Liver (tissue), 8 donors: ENCODE measurements at regions not wholly inside any gene's neighbourhood (a gene's known extent, or its start where the extent isn't known, plus 50 kb on each side); places are given as distances from the start of the nearest gene placed in this dataset.
A peak's percentile ranks its signal among the peaks of the same experiment; 100 is the strongest.

Source experiments
- DNase-seq: peaks from one replicate; pipeline ENCODE4 v3.0.0-alpha.2; 2017; ENCODE audit warnings: low spot score
- H3K27ac ChIP-seq, 2 donors: one replicate each; pipeline ENCODE4 v1.7.0; 2013; ENCODE audit warnings: inconsistent platforms in 2 of 2, low read length in 2 of 2, control low read depth in 1 of 2, low read depth in 1 of 2, mild to moderate bottlenecking in 1 of 2
- H3K27me3 ChIP-seq, 4 donors: one replicate each; pipeline versions ENCODE4 v1.6.1 to v1.7.0; 2013; ENCODE audit warnings: low read length in 3 of 4, inconsistent platforms in 1 of 4, mild to moderate bottlenecking in 1 of 4, moderate library complexity in 1 of 4; ENCODE audit not compliant: control insufficient read depth in 4 of 4, insufficient read depth in 4 of 4
- H3K36me3 ChIP-seq, 4 donors: one replicate each; pipeline versions ENCODE4 v1.6.1 to v1.7.0; 2013; ENCODE audit warnings: low read length in 3 of 4, mild to moderate bottlenecking in 3 of 4, low read depth in 1 of 4, moderate library complexity in 1 of 4; ENCODE audit not compliant: control insufficient read depth in 4 of 4, insufficient read depth in 3 of 4
- H3K4me1 ChIP-seq, 4 donors: one replicate each; pipeline versions ENCODE4 v1.6.1 to v1.7.0; 2013; ENCODE audit warnings: low read length in 3 of 4, mild to moderate bottlenecking in 3 of 4, moderate library complexity in 1 of 4; ENCODE audit not compliant: control insufficient read depth in 4 of 4, insufficient read depth in 4 of 4
- H3K4me3 ChIP-seq, 3 donors: one replicate each; pipeline versions ENCODE4 v1.6.1 to v1.7.0; 2013; ENCODE audit warnings: low read length in 3 of 3, control low read depth in 1 of 3, low read depth in 1 of 3, mild to moderate bottlenecking in 1 of 3
- H3K9ac ChIP-seq, 2 donors: one replicate each; pipeline ENCODE4 v1.7.0; 2013; ENCODE audit warnings: low read length in 2 of 2, mild to moderate bottlenecking in 2 of 2, moderate library complexity in 2 of 2, control low read depth in 1 of 2, low read depth in 1 of 2
- H3K9me3 ChIP-seq, 4 donors: one replicate each; pipeline versions ENCODE4 v1.6.1 to v1.7.0; 2013; ENCODE audit warnings: low read length in 3 of 4; ENCODE audit not compliant: control insufficient read depth in 4 of 4
- EGR1 ChIP-seq, 2 donors: IDR thresholded peaks; 2 replicates each; pipeline ENCODE4 v1.6.1; 2016 to 2018; ENCODE audit warnings: antibody characterized with exemption in 2 of 2, low read depth in 2 of 2
- FOXA1 ChIP-seq: IDR thresholded peaks from 2 replicates; pipeline ENCODE4 v1.6.1; 2016; ENCODE audit warnings: antibody characterized with exemption
- FOXA2 ChIP-seq: IDR thresholded peaks from 2 replicates; pipeline ENCODE4 v1.6.1; 2016; ENCODE audit warnings: antibody characterized with exemption
- GABPA ChIP-seq, 2 donors: IDR thresholded peaks in 1 of 2; conservative IDR thresholded peaks in 1 of 2; 2 replicates each; pipeline ENCODE4 v1.6.1; 2016; ENCODE audit warnings: antibody characterized with exemption in 2 of 2, mild to moderate bottlenecking in 1 of 2, moderate library complexity in 1 of 2
- HNF4A ChIP-seq, 2 donors: conservative IDR thresholded peaks; 2 replicates each; pipeline ENCODE4 v1.6.1; 2016; ENCODE audit warnings: antibody characterized with exemption in 2 of 2, mild to moderate bottlenecking in 2 of 2
- HNF4G ChIP-seq: IDR thresholded peaks from 2 replicates; pipeline ENCODE4 v1.6.1; 2016; ENCODE audit warnings: antibody characterized with exemption
- JUND ChIP-seq, 2 donors: IDR thresholded peaks; 2 replicates each; pipeline ENCODE4 v1.6.1; 2016; ENCODE audit warnings: antibody characterized with exemption in 2 of 2
- NR2F2 ChIP-seq: IDR thresholded peaks from 2 replicates; pipeline ENCODE4 v1.6.1; 2016; ENCODE audit warnings: antibody characterized with exemption
- RAD21 ChIP-seq, 2 donors: IDR thresholded peaks; 2 replicates each; pipeline ENCODE4 v1.6.1; 2016; ENCODE audit warnings: antibody characterized with exemption in 2 of 2, mild to moderate bottlenecking in 2 of 2
- RXRA ChIP-seq, 2 donors: IDR thresholded peaks; 2 replicates each; pipeline ENCODE4 v1.6.1; 2017 to 2018; ENCODE audit warnings: antibody characterized with exemption in 2 of 2, mild to moderate bottlenecking in 1 of 2
- SP1 ChIP-seq: IDR thresholded peaks from 2 replicates; pipeline ENCODE4 v1.6.1; 2018; ENCODE audit warnings: antibody characterized with exemption, mild to moderate bottlenecking
- WGBS: extraction: QIAGEN DNeasy Blood & Tissue Kit; methylation state at CpG from one replicate; pipeline ENCODE4 v1.1.7; 2013; 5-methylcytosine and 5-hydroxymethylcytosine counted together
- TF ChIP-seq, protein P1 (sequence below): IDR thresholded peaks from 2 replicates; pipeline ENCODE4 v1.6.1; 2016; ENCODE audit warnings: antibody characterized with exemption
- TF ChIP-seq, protein P2 (sequence below): IDR thresholded peaks from 2 replicates; pipeline ENCODE4 v1.6.1; 2016; ENCODE audit warnings: antibody characterized with exemption
- TF ChIP-seq, protein P3 (sequence below): IDR thresholded peaks from 2 replicates; pipeline ENCODE4 v1.6.1; 2016; ENCODE audit warnings: antibody characterized with exemption, mild to moderate bottlenecking
- TF ChIP-seq, protein P4 (sequence below): fragments of 150-350 bp; IDR thresholded peaks from 2 replicates; pipeline ENCODE4 v1.5.1; 2017; ENCODE audit warnings: improper control_type of control experiment, low read depth, low read length; ENCODE audit not compliant: missing input control
- donor health status: healthy.
- donor health status: healthy.
- donor health status: healthy.
- donor health status: healthy.
- donor health status: healthy.

DNA sequence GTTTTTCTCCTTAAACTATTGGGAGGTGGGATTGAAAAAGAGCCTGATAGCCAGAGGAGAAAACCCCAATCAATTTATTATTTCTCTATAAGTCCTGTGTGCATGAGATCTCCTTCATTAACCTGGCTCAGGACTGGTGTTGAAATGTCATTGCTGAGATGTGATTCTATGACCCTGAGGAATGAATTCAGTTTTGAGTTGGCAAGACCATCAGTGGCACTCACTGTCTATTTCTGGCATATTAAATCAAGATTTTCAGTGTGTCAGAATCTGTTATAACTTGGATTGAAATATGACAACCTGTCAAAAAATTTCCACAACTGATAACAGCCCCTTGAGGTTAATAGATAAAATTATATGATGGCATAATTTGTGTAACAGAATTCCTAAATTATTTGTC lies 431.1 kb downstream of the TFAP2B start (continued):
- no peak for TF ChIP-seq GABPA (IDR thresholded peaks at IDR 0.05 in 1 of 2, conservative IDR thresholded peaks at IDR 0.05 in 1 of 2)
- no peak for TF ChIP-seq HNF4G
- no peak for TF ChIP-seq RAD21 (IDR thresholded peaks at IDR 0.05)

DNA sequence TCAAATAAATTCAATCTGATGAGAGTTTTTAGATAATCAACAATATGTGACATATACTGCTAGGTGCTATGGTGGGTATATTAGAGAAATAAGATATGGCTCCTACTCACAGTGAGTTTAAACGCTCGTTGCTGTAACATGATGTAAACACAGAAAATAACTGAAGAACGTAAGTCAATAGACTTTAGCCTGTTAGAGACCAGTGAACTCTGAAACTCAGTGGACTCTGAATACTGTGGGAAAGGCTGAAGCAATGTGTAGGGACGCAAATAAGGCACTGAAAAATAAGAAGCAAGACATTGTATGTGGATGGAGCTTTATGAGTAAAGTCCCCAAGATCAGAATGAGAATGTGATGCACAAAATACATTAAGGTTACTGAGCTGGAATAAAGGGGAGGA lies 431.6 kb downstream of the TFAP2B start:
- Histone ChIP-seq H3K36me3 (no peaks in the 10 kb centered on the region), H3K27ac (no peak overlapping the region), H3K4me3 (no peak overlapping the region), H3K9me3 (no peaks in the 10 kb centered on the region), H3K4me1 (peaks cover 0 to 5% (median 0%) of the 10 kb centered on the region in 4 donors), H3K9ac (no peak overlapping the region), H3K27me3 (no peaks in the 10 kb centered on the region)
- WGBS = 28% methylated on average over 4 of the region's 4 CpGs
- peak in 1 of 2 donors; percentile 21 for TF ChIP-seq RXRA (IDR thresholded peaks at IDR 0.05)
- TF ChIP-seq, protein P1, sequence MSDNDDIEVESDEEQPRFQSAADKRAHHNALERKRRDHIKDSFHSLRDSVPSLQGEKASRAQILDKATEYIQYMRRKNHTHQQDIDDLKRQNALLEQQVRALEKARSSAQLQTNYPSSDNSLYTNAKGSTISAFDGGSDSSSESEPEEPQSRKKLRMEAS = no peak
- TF ChIP-seq HNF4A (conservative IDR thresholded peaks at IDR 0.05) = peak; percentile 44 to 51
- no peak for DNase-seq

DNA sequence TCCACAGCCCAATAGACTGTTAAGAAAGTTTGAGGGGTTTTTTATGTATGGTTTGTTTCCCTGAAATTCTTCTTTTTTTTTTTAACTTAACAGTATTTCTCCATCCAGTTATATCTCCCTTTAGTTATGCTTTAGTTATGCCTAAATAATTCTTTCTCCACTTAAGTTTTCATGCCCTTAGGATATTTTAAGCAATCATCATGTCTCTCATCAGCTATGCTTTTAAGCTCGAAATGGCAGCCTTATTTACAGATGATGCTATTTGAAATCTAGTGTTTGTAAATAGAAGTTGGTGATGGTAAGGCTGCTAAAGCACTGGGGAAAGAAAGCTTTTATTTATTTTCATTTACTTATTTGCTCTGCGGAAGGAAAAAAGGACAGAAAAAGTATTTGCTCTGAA lies 439.3 kb downstream of the TFAP2B start:
- Histone ChIP-seq H3K27me3 (no peaks in the 10 kb centered on the region), H3K4me1 (peaks cover 0 to 3% (median under 1%) of the 10 kb centered on the region in 4 donors), H3K9ac (no peak overlapping the region), H3K9me3 (no peaks in the 10 kb centered on the region), H3K27ac (no peak overlapping the region), H3K36me3 (no peaks in the 10 kb centered on the region), H3K4me3 (no peak overlapping the region)
- DNase-seq = no peak
- 90% methylated on average over 2 of the region's 2 CpGs for WGBS
- no peak for TF ChIP-seq GABPA (IDR thresholded peaks at IDR 0.05 in 1 of 2, conservative IDR thresholded peaks at IDR 0.05 in 1 of 2)
- TF ChIP-seq SP1 = no peak
- TF ChIP-seq, protein P2, sequence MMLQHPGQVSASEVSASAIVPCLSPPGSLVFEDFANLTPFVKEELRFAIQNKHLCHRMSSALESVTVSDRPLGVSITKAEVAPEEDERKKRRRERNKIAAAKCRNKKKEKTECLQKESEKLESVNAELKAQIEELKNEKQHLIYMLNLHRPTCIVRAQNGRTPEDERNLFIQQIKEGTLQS = no peak
- TF ChIP-seq FOXA2 = no peak
- TF ChIP-seq, protein P3, sequence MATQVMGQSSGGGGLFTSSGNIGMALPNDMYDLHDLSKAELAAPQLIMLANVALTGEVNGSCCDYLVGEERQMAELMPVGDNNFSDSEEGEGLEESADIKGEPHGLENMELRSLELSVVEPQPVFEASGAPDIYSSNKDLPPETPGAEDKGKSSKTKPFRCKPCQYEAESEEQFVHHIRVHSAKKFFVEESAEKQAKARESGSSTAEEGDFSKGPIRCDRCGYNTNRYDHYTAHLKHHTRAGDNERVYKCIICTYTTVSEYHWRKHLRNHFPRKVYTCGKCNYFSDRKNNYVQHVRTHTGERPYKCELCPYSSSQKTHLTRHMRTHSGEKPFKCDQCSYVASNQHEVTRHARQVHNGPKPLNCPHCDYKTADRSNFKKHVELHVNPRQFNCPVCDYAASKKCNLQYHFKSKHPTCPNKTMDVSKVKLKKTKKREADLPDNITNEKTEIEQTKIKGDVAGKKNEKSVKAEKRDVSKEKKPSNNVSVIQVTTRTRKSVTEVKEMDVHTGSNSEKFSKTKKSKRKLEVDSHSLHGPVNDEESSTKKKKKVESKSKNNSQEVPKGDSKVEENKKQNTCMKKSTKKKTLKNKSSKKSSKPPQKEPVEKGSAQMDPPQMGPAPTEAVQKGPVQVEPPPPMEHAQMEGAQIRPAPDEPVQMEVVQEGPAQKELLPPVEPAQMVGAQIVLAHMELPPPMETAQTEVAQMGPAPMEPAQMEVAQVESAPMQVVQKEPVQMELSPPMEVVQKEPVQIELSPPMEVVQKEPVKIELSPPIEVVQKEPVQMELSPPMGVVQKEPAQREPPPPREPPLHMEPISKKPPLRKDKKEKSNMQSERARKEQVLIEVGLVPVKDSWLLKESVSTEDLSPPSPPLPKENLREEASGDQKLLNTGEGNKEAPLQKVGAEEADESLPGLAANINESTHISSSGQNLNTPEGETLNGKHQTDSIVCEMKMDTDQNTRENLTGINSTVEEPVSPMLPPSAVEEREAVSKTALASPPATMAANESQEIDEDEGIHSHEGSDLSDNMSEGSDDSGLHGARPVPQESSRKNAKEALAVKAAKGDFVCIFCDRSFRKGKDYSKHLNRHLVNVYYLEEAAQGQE = no peak
- TF ChIP-seq RXRA (IDR thresholded peaks at IDR 0.05) = no peak
- no peak for TF ChIP-seq FOXA1
- no peak for TF ChIP-seq EGR1 (IDR thresholded peaks at IDR 0.05; ENCODE audit: low read depth in 2 of 2)
- TF ChIP-seq, protein P4, sequence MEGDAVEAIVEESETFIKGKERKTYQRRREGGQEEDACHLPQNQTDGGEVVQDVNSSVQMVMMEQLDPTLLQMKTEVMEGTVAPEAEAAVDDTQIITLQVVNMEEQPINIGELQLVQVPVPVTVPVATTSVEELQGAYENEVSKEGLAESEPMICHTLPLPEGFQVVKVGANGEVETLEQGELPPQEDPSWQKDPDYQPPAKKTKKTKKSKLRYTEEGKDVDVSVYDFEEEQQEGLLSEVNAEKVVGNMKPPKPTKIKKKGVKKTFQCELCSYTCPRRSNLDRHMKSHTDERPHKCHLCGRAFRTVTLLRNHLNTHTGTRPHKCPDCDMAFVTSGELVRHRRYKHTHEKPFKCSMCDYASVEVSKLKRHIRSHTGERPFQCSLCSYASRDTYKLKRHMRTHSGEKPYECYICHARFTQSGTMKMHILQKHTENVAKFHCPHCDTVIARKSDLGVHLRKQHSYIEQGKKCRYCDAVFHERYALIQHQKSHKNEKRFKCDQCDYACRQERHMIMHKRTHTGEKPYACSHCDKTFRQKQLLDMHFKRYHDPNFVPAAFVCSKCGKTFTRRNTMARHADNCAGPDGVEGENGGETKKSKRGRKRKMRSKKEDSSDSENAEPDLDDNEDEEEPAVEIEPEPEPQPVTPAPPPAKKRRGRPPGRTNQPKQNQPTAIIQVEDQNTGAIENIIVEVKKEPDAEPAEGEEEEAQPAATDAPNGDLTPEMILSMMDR = no peak
- TF ChIP-seq NR2F2 = no peak
- TF ChIP-seq HNF4A (conservative IDR thresholded peaks at IDR 0.05) = no peak
- no peak for TF ChIP-seq JUND (IDR thresholded peaks at IDR 0.05)
- no peak for TF ChIP-seq RAD21 (IDR thresholded peaks at IDR 0.05)
